OCI-LY7 (cell line): ENCODE measurements at regions not wholly inside any gene's neighbourhood (a gene's known extent, or its start where the extent isn't known, plus 50 kb on each side); places are given as distances from the start of the nearest gene placed in this dataset.
"Not testable (repeated sequence)": the region's sequence is repeated elsewhere in the genome, so short reads cannot be mapped to it uniquely, and the experiment has no call there.

ENCODE experiments used
- CTCF ChIP-seq: fragments of 200-600 bp; sonication (generic); conservative IDR thresholded peaks from 2 replicates; pipeline ENCODE4 v1.5.1; 2014; ENCODE audit warnings: mild to moderate bottlenecking, antibody characterized with exemption, low read length, moderate library complexity, mixed read lengths
- EZH2phosphoT487 ChIP-seq: fragments of 200-600 bp; sonication (generic); IDR thresholded peaks from 2 replicates; pipeline ENCODE4 v1.6.1; 2018; ENCODE audit warnings: low read depth, borderline replicate concordance, mild to moderate bottlenecking, mixed run types, antibody characterized with exemption, low read length, moderate library complexity, mixed read lengths

GRCh38 chr3:118539820-118540447 is 494.7 kb downstream of the IGSF11 start:
- not testable (repeated sequence) for TF ChIP-seq CTCF, EZH2phosphoT487
